Skeletal muscle cell (primary cell): ENCODE measurements at regions not wholly inside any gene's neighbourhood (a gene's known extent, or its start where the extent isn't known, plus 50 kb on each side); places are given as distances from the start of the nearest gene placed in this dataset.

Source experiments
- DNase-seq: peaks from one replicate; pipeline ENCODE4 v3.0.0-alpha.2; 2010; ENCODE audit warnings: low read depth
- H3K4me3 ChIP-seq: 2 replicates; pipeline ENCODE4 v1.5.1; 2011; ENCODE audit warnings: low read depth, mild to moderate bottlenecking, control low read depth, low read length, moderate library complexity

- no peak overlapping the region for H3K4me3 ChIP-seq
- DNase-seq = no peak
These were observed 58.1 kb downstream of the TUSC7 start for GRCh38 chr3:116767726-116768125.

- peak; percentile 35 for DNase-seq
- H3K4me3 ChIP-seq = no peak overlapping the region
These were observed 61.4 kb downstream of the TUSC7 start for GRCh38 chr3:116770815-116771450.

GRCh38 chr3:116776880-116777785 lies 67.6 kb downstream of the TUSC7 start:
- H3K4me3 ChIP-seq = no peak overlapping the region
- DNase-seq = no peak

- no peak overlapping the region for H3K4me3 ChIP-seq
- no peak for DNase-seq
These were observed 75.6 kb downstream of the TUSC7 start for GRCh38 chr3:116785226-116785625.

- H3K4me3 ChIP-seq = no peak overlapping the region
- no peak for DNase-seq
These were observed 93.1 kb downstream of the TUSC7 start for GRCh38 chr3:116802651-116803050.

- DNase-seq = no peak
- H3K4me3 ChIP-seq = no peak overlapping the region
These were observed 96.8 kb downstream of the TUSC7 start for GRCh38 chr3:116806351-116806750.

GRCh38 chr3:116808725-116809124 lies 99.1 kb downstream of the TUSC7 start:
- no peak overlapping the region for H3K4me3 ChIP-seq
- DNase-seq = no peak

- no peak for DNase-seq
- no peak overlapping the region for H3K4me3 ChIP-seq
These were observed 99.6 kb downstream of the TUSC7 start for GRCh38 chr3:116809208-116809607.

- H3K4me3 ChIP-seq = no peak overlapping the region
- DNase-seq = no peak
These were observed 102.2 kb downstream of the TUSC7 start for GRCh38 chr3:116811754-116812153.

- no peak overlapping the region for H3K4me3 ChIP-seq
- DNase-seq = no peak
These were observed 103.4 kb downstream of the TUSC7 start for GRCh38 chr3:116812949-116813348.

- no peak overlapping the region for H3K4me3 ChIP-seq
- DNase-seq = no peak
These were observed 105.7 kb downstream of the TUSC7 start for GRCh38 chr3:116815321-116815720.

- no peak for DNase-seq
- no peak overlapping the region for H3K4me3 ChIP-seq
These were observed 106.4 kb downstream of the TUSC7 start for GRCh38 chr3:116815831-116816588.

- no peak overlapping the region for H3K4me3 ChIP-seq
- no peak for DNase-seq
These were observed 111.8 kb downstream of the TUSC7 start for GRCh38 chr3:116821371-116821770.

- no peak for DNase-seq
- no peak overlapping the region for H3K4me3 ChIP-seq
These were observed 114.6 kb downstream of the TUSC7 start for GRCh38 chr3:116824208-116824607.

- no peak overlapping the region for H3K4me3 ChIP-seq
- no peak for DNase-seq
These were observed 123.6 kb downstream of the TUSC7 start for GRCh38 chr3:116833202-116833601.

GRCh38 chr3:116834816-116835215 lies 125.2 kb downstream of the TUSC7 start:
- no peak for DNase-seq
- H3K4me3 ChIP-seq = no peak overlapping the region

- no peak overlapping the region for H3K4me3 ChIP-seq
- no peak for DNase-seq
These were observed 126.1 kb downstream of the TUSC7 start for GRCh38 chr3:116835658-116836057.

GRCh38 chr3:116836286-116836685 lies 126.7 kb downstream of the TUSC7 start:
- no peak overlapping the region for H3K4me3 ChIP-seq
- DNase-seq = no peak

- H3K4me3 ChIP-seq = no peak overlapping the region
- no peak for DNase-seq
These were observed 127.9 kb downstream of the TUSC7 start for GRCh38 chr3:116837483-116837882.

- no peak overlapping the region for H3K4me3 ChIP-seq
- no peak for DNase-seq
These were observed 131.6 kb downstream of the TUSC7 start for GRCh38 chr3:116841003-116841735.
